Ishikawa (cell line): ENCODE measurements at regions not wholly inside any gene's neighbourhood (a gene's known extent, or its start where the extent isn't known, plus 50 kb on each side); places are given as distances from the start of the nearest gene placed in this dataset.

ENCODE experiments used
- EGR1 ChIP-seq: IDR thresholded peaks from 2 replicates; pipeline ENCODE4 v1.6.1; 2012
- EP300 ChIP-seq: IDR thresholded peaks from 2 replicates; pipeline ENCODE4 v1.6.1; 2012; ENCODE audit warnings: borderline replicate concordance
- FOXM1 ChIP-seq: IDR thresholded peaks from 2 replicates; pipeline ENCODE4 v1.6.1; 2012; ENCODE audit warnings: low read depth, borderline replicate concordance
- NFIC ChIP-seq: IDR thresholded peaks from 2 replicates; pipeline ENCODE4 v1.6.1; 2012
- RAD21 ChIP-seq: IDR thresholded peaks from 2 replicates; pipeline ENCODE4 v1.6.1; 2012; ENCODE audit warnings: low read depth
- TAF1 ChIP-seq: IDR thresholded peaks from 2 replicates; pipeline ENCODE4 v1.6.1; 2012; ENCODE audit warnings: low read depth, mild to moderate bottlenecking
- TCF12 ChIP-seq: IDR thresholded peaks from 2 replicates; pipeline ENCODE4 v1.6.1; 2012; ENCODE audit warnings: low read depth
- TEAD4 ChIP-seq: IDR thresholded peaks from 2 replicates; pipeline ENCODE4 v1.6.1; 2012
- ZBTB7A ChIP-seq: IDR thresholded peaks from 2 replicates; pipeline ENCODE4 v1.6.1; 2012; ENCODE audit warnings: low read depth
- TF ChIP-seq, protein P1 (sequence below): IDR thresholded peaks from 2 replicates; pipeline ENCODE4 v1.6.1; 2012
- TF ChIP-seq, protein P2 (sequence below): IDR thresholded peaks from 2 replicates; pipeline ENCODE4 v1.6.1; 2012; ENCODE audit warnings: low read depth, mild to moderate bottlenecking

DNA sequence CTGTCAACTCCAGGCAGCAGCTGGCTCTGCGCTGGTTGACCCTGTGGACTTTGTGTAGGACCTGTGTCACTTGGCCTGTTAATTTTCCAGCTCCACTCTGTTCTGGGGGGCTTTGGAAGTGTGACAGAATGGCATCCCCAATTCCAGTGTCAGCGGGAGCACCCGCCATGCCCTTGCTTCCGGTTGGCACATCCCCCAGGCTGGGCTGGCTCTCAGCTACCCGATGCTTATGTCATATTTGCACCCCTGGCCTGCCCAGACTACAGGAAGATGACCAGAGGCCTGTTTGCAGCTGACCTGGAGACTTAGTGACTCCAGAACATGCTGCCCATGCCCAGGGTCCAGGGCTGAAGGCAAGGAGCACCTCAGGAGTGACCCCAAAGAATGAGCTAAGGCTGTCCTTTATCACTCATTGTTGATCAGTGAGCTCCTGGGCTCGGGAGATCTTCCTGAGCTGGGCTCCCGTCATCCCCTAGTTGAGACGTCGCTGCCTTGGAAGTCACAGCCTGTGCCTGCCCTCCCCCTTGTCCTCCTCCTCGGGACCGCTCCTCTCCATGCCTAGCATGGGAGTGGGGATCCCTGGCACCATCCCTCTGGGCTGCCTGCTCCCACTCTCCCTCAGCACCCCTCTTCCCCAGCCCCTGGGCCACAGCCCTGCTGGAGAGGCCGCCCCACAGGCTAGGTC lies 163.4 kb upstream of the RTL1 start:
- TF ChIP-seq FOXM1 (no peak), TEAD4 (no peak), EP300 (no peak), ZBTB7A (no peak), RAD21 (no peak), TAF1 (no peak), NFIC (no peak), TCF12 (no peak), EGR1 (no peak)
- TF ChIP-seq, protein P1, sequence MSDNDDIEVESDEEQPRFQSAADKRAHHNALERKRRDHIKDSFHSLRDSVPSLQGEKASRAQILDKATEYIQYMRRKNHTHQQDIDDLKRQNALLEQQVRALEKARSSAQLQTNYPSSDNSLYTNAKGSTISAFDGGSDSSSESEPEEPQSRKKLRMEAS: no peak
- TF ChIP-seq, protein P2, sequence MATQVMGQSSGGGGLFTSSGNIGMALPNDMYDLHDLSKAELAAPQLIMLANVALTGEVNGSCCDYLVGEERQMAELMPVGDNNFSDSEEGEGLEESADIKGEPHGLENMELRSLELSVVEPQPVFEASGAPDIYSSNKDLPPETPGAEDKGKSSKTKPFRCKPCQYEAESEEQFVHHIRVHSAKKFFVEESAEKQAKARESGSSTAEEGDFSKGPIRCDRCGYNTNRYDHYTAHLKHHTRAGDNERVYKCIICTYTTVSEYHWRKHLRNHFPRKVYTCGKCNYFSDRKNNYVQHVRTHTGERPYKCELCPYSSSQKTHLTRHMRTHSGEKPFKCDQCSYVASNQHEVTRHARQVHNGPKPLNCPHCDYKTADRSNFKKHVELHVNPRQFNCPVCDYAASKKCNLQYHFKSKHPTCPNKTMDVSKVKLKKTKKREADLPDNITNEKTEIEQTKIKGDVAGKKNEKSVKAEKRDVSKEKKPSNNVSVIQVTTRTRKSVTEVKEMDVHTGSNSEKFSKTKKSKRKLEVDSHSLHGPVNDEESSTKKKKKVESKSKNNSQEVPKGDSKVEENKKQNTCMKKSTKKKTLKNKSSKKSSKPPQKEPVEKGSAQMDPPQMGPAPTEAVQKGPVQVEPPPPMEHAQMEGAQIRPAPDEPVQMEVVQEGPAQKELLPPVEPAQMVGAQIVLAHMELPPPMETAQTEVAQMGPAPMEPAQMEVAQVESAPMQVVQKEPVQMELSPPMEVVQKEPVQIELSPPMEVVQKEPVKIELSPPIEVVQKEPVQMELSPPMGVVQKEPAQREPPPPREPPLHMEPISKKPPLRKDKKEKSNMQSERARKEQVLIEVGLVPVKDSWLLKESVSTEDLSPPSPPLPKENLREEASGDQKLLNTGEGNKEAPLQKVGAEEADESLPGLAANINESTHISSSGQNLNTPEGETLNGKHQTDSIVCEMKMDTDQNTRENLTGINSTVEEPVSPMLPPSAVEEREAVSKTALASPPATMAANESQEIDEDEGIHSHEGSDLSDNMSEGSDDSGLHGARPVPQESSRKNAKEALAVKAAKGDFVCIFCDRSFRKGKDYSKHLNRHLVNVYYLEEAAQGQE: no peak
